HG03159 (cell line): ENCODE measurements at regions not wholly inside any gene's neighbourhood (a gene's known extent, or its start where the extent isn't known, plus 50 kb on each side); places are given as distances from the start of the nearest gene placed in this dataset.
A peak's percentile ranks its signal among the peaks of the same experiment; 100 is the strongest.
"Not testable (repeated sequence)": the region's sequence is repeated elsewhere in the genome, so short reads cannot be mapped to it uniquely, and the experiment has no call there.

ENCODE experiments used
- ATAC-seq: cut with Tn5 transposase; IDR thresholded peaks from one replicate; pipeline ENCODE4 v1.9.1; 2021; ENCODE audit warnings: mild to moderate bottlenecking, moderate library complexity; ENCODE audit not compliant: unreplicated experiment

DNA sequence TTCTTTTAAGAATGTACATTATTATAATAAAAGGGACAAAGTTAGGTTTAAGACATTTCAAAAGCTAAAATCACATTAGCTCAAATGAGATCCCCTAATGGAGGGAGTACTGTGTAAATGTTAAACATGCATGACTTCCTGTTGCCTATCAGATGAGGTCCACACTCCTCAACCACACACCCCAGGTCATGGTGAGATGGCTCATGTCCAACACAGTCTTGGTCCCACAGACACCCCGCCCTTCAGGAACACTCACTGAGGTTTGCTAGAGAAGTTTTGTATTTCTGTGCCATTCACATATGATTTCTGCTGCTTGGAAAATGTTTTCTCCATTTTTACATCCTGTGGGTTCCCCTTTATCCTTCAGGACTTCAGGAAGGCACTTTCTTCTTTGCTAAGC is 491.0 kb downstream of the SOX11 start:
- no peak for ATAC-seq

DNA sequence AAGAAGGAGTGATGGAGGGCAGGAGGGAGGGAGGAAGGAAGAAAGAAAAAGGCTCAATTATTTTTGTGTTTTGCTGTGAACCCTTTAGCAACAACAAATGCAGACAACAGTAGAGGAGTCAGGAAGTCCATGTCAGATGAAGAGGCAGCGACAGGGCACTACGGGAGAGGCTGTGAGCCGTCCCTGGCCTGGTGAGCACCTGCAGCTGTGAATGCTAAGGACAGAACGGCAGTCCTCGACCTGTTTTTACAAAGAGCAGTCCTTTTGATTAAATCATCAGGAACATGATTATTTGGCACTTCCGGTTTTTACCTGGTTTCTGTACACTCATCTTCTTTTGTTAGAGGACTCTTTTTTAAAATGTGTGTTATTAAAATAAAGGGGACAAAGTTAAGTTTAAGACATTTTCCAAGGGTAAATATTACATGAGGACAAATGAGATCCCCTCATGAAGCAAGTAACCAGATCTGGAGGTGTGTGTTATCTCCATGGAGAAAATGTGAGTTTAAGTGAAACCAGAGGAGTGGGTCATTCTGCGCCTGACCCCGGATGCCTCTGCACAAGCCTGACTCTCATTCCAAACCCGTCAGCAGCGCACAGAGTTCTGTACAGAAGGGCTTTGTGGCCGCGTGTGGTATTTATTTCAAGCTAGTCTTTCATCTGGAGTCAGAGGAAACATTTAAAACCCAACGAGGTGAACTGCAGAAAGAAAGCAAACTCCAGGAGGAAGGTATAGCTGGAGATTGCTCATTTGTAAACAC is 492.5 kb downstream of the SOX11 start:
- no peak for ATAC-seq

DNA sequence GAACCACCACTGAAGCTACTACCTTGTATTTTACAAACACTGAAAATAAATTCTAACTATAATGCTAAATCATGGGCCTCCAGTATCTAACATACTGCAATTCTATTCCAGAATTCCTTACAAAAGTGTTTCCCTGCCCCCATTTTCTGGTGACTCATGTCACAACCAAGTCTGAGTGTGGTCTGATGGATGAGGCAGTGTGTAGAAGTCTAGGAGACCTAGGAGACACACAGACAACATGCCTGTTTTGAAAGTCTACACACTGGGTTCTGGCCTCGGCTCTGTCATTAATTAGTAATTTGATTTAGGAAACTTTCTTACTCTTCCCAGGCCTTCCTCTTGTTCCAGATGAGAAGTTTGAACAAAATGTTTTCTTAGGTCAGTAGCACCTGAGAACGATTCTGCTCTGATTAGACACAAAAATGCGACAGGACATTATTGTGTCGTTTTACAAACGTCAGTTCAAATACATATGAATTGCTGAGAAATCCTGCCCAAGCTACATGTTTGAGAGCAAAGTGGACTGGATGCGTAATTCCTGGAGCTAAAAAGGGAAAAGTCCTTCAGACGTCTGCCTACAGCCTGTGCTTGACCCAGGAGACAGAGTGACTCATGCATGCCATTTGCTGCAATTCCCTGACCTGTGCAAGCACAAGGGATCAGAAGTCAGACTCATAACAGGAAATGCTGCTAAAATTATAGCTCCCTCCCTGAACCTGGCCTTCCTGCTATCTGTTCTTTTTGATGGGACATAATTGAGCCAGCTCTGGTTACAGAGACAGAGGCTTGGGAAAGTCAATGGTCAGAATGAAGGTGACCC is 494.4 kb downstream of the SOX11 start:
- ATAC-seq: no peak

GRCh38 chr2:6196449-6196848 is 504.3 kb downstream of the SOX11 start:
- ATAC-seq: no peak

GRCh38 chr2:6198370-6198919 is 506.3 kb downstream of the SOX11 start:
- ATAC-seq: not testable (repeated sequence)

GRCh38 chr2:6202756-6203155 is 510.6 kb downstream of the SOX11 start:
- ATAC-seq: no peak

- no peak for ATAC-seq
Observed at GRCh38 chr2:6203291-6203959, 511.2 kb downstream of the SOX11 start.

DNA sequence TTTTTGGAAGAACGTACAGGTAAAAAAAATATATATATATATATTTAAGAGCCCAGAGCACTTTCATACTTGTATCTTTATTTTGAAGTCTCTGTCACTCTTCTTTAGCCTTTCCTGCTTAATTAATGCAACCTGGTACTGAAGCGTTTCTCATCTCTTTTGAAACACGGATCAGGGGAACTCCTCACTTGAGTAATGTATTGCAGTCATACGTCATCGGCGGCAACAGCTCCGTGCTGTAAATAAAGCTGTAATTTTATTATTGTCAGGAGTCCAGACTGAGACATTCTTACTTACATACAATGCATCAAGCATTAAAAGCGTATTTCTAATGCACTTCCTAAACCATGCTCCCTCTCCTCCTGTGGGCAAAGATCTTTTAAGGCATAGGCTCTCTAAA is 514.7 kb downstream of the SOX11 start:
- ATAC-seq: no peak

DNA sequence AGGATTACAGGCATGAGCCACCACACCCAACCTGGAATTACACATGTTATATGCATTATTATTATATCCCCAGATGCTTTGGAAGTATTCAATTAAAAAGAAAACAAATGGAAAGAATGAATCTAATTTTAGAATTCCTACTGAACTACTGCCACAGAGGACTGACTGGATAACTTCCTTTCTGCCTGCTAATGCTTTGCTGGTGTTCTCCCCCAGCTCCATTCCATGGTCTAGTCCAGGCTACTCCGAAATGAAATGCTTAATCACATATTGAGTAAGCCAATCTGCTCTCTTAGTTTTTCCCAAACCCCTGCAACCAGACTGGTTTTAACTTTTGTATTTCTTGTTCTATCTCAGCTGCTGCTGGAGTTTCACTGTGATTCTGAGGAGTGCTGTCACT is 519.1 kb downstream of the SOX11 start:
- no peak for ATAC-seq

DNA sequence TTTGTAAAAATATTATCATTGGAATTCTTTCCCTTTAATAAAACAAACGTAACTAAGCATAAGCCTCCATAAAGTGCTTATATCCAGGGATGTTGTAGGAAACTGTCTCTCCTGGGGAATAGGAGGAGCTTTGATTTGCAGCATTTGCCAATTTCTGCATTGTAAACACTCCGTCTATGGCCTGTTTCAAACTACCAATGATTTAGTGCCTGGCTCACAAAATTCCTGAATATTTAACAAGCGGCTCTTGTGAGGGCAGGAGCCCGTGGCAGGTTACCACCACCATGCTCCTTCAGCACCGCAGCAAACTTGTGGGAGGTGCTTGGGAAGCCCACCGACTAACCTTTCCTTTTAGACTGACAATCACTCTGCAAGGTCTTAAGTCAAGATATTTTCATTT is 520.3 kb downstream of the SOX11 start:
- ATAC-seq: no peak

DNA sequence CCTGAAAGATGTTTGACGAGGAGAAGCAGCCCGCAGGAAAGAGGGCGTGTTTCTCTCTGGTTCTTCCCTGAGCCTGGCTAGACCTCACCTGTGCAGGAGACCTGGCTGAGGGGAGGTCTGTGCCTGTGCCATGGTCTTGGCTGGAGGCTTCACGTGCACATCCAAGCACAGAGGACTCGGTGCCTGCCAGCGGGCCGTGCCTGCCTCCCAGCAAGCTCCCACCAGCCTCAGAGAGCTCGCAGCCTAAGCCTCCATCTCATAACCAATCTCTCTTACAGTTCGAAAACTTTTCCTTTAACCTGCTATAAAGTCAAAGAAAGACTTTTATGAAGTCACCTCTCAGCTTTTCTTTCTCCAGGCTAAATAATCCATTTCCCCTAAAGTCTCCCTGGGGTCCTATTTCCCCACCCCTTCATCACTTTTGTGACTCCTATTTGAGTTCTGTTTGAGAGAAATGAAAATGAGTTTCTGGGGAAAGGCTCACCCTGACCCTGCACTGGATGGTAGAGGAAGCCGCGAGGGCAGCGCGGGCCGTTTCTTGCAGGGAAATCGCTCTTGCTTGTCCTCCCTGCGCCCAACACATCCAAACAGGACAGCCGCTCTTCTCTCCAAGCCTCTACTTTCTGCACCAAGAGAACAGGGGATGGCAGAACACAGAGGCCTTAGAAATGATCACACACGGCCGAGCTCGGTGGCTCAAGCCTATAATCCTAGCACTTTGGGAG is 521.0 kb downstream of the SOX11 start:
- no peak for ATAC-seq

DNA sequence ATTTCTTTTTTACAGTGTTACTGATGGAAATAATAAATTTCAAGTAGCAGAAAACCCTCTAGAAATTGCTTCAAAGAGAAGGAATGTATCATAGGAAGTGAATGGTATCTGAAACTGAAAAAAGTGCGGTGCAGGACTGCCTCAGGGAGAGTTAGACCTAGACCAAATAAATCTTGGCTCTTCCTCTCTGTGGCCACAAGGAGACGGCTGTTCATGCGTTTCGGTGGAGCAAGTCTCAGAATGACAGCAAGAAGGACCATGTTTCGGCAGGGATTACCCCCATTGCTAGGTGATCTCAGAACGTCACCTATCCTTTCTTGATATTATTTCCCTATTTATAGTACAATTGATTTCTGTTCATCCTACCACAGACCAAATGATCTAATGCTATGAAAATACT is 522.3 kb downstream of the SOX11 start:
- no peak for ATAC-seq

- no peak for ATAC-seq
Observed at GRCh38 chr2:6215053-6215452, 522.9 kb downstream of the SOX11 start.

DNA sequence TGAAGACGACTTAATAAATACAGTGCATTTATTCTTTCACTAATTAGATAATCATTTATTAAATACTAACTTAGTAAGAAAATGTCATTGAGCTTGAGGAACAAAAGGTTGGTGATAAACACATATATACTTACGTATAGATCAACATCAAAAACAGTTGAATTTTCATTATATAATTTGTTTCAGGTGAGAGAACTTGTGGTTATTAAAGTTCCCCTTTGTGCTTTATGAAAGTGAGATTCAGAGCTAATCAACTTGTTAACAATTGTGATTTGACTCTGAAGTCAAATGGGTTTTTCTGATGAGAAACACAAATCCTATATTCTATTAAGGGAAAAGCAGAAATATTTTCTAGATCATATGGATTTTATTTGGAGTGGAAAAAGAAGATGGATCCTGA is 524.0 kb downstream of the SOX11 start:
- no peak for ATAC-seq

- no peak for ATAC-seq
Observed at GRCh38 chr2:6218926-6219325, 526.7 kb downstream of the SOX11 start.

GRCh38 chr2:6219906-6220305 is 527.7 kb downstream of the SOX11 start:
- no peak for ATAC-seq

GRCh38 chr2:6222296-6222695 is 530.1 kb downstream of the SOX11 start:
- no peak for ATAC-seq

GRCh38 chr2:6224267-6224666 is 532.1 kb downstream of the SOX11 start:
- ATAC-seq: peak; percentile 88

GRCh38 chr2:6228251-6228650 is 536.1 kb downstream of the SOX11 start:
- no peak for ATAC-seq

DNA sequence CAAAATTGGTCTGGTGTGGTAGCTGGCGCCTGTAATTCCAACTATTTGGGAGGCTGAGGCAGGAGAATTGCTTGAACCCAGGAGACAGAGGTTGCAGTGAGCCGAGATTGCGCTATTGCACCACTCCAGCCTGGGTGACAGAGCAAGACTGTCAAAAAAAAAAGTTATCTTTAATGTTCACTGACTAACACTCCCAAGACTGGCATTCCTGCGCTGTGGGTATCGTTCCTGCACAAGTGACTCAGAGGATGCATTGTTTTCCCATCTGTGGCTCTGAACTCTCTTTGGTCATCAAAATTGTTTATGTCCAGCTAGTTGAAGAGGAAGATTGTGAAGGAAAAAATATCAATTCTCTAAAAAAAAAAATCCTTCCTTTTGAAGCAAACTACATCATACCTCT is 539.0 kb downstream of the SOX11 start:
- ATAC-seq: no peak

DNA sequence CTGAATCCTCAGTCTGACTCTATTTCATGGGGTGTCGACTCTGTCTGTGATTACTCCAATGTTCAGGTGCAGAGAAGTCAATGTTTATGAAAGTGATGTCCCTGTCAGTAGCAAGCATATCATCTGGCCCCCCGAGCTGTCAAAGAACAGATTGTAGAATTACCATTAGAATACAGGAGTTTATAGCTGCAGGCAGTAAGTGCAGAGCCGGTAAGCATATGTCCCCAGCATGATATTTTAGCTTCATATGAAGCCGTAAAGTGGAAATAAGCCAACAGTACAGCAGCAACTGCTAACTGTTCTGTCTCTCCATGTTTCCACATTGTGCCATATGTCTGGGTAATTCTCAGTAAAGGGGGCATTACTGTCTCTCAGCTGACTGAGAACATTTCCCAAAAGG is 541.8 kb downstream of the SOX11 start:
- ATAC-seq: no peak
